ENCODE measurements at regions not wholly inside any gene's neighbourhood (a gene's known extent, or its start where the extent isn't known, plus 50 kb on each side); places are given as distances from the start of the nearest gene placed in this dataset.

GRCh38 chr13:50611117-50611781 lies 232.2 kb downstream of the DLEU7 start:
- TF ChIP-seq POLR2AphosphoS5 (IDR thresholded peaks at IDR 0.05) (no peak), CTCF (IDR thresholded peaks at IDR 0.05) (no peak), POLR2A (IDR thresholded peaks at IDR 0.05) (no peak)

All from prostate gland (tissue), 2 donors.